HG02588 (cell line): ENCODE measurements at regions not wholly inside any gene's neighbourhood (a gene's known extent, or its start where the extent isn't known, plus 50 kb on each side); places are given as distances from the start of the nearest gene placed in this dataset.

Source experiments
- ATAC-seq: cut with Tn5 transposase; IDR thresholded peaks from one replicate; pipeline ENCODE4 v1.9.1; 2021; ENCODE audit warnings: mild to moderate bottlenecking, moderate library complexity; ENCODE audit not compliant: unreplicated experiment

GRCh38 chr20:22652681-22653588 lies 68.6 kb upstream of the FOXA2 start:
- ATAC-seq, result no peak

GRCh38 chr20:22653658-22654642 lies 69.6 kb upstream of the FOXA2 start:
- no peak for ATAC-seq

DNA sequence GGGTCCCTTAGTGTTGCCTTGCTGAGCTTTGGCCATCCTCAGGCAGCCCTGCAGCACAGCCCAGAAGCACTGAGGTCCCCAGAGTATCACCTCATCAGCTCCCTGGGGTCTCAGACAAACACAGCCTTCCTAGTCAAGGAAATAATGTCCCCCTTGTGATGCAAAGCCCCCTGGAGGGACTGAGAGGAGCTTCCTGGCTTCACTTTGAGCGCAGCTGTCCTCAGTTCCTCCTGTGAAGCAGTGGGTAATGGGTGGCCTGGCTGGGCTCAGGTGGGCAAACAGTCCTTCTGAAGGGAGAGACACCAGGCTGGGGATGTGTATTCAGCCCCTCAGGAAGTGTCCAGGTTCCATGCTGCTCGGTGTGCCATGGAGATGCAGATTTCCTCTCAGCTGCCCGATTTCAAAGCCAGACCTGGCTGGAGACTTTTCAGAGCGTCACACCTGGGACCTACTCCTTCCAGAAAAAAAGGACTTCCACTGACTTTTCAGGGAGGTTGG lies 79.2 kb upstream of the FOXA2 start:
- no peak for ATAC-seq

DNA sequence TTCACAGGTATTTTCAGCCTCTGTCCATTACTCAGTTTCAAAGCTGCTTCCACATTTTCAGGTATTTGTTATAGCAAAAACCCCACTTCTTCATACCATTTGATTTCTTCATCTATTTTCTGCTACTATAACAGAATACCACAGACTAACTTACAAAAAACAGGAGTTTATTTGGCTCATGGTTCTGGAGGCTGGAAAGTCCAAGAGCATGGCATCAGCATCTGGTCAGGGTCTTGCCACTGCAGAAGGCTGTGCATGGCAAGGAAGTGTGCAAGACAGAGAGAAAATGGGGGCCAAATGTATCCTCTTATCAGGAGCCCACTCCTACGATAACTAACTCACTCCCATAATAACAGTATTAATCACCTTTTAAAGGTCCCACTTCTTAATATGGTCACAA lies 82.8 kb upstream of the FOXA2 start:
- no peak for ATAC-seq

- ATAC-seq, result no peak
Measured at GRCh38 chr20:22672191-22672590, 87.8 kb upstream of the FOXA2 start.

GRCh38 chr20:22673467-22673866 lies 89.1 kb upstream of the FOXA2 start:
- no peak for ATAC-seq

GRCh38 chr20:22675341-22675740 lies 91.0 kb upstream of the FOXA2 start:
- no peak for ATAC-seq

DNA sequence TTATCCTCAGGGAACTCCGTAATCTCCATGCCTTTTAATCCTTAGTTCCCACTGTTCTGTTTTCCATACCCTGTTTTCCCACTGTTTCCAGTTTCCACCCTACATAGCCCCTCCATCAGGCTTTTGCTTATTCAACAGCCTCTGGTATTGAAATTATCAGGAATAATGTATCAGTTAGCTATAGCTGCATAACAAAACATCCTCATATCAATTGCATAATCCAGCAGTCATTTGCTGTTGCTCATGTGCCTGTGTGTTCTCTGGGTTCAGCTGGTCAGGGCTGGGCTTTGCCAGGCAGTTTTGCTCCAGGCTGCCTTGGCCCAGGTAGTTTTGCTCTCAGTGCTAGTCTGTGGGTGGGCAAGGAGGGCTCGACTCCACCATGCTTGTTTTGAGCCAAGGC lies 94.3 kb upstream of the FOXA2 start:
- no peak for ATAC-seq

DNA sequence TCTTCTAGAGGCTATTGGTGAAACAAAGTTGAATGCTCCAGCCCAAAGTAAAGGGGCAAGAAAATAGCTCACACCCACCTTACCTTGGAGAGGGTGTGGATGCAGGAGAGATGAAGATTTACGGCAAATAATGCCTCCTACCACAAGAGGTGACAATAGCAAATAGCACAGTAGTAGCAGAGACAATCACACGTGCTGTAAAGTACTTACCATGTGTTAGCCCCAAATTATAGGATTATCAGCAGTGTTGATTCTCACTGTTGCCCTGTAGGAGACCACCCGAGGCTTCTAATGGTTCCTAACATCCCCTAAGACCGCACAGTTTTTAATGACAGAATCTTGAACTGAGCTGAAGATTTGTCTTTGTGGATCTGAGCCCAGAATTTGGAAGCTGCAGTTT lies 94.8 kb upstream of the FOXA2 start:
- ATAC-seq, result no peak

GRCh38 chr20:22680031-22680740 lies 95.8 kb upstream of the FOXA2 start:
- no peak for ATAC-seq

- ATAC-seq, result no peak
Measured at GRCh38 chr20:22681591-22682248, 97.3 kb upstream of the FOXA2 start.

DNA sequence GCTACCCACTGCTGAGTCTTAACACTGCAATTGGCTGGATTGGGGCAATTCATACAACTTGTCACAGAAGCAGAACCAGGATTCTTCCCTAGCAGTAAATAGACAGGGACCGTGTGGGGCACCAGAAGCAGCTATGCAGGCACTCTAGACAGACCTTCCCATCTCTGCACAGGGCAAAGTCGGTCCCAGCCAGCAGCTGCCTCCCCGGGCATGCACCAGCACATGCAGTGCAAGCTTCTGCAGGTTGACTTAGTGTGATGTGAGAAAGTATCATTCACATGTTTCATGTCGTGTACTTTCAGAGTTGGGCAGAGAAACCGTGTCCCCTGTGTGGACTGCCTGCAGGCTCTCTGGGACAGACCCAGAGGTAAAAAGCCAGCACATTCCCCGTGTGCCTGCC lies 98.0 kb upstream of the FOXA2 start:
- ATAC-seq, result no peak

GRCh38 chr20:22684072-22684762 lies 99.8 kb upstream of the FOXA2 start:
- ATAC-seq, result peak; percentile 65

DNA sequence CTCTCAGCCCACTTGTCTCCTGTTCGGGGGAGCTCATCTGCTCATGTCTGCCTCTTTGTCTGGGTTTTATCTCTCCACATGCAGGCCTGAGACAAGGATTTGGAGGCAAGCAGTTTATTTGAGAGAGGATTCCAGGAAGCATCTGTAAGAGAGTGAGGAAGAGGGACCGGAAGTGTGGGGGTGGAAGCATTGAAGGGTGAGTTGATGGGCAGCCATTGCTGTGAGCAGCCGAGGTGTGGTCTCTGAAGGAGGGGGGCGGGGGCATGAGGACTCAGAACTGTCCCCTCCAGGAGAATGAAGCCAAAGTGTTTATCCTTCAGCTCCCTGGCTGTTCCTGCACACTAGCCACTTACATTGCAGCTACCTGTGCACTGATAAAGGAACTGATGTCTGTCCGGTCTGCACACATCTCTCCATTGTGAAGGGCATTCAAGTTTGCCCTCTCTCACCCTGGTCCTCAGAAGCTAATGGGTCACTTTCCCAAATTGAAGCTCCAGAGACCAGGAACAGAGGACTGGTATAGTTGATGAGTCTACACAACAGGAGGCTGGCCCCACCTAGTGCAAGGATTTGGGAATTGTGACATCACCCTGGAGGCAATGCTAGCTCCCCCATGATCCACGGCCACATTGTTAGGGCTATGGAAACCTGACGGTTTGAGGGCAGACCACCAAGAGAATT lies 100.5 kb upstream of the FOXA2 start:
- no peak for ATAC-seq

DNA sequence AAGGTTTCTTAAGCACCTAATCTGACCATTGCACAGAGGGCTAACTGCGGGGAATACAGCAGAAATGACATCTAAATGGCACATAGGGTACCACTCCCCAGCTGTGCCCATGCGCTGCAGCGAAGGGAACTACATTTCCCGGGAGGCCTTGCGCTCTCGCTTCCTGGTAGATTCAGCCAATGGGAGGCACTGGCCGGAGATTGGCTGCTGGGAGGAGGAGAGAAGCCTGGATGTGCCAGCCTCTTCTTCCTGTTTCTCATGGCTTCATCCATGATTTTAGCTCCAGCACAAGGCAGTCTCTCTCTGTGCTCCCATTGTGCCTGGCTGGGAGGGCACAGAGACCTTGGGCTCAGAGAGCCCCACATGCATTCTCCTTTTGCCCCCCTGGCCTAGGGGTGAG lies 101.7 kb upstream of the FOXA2 start:
- ATAC-seq, result no peak

DNA sequence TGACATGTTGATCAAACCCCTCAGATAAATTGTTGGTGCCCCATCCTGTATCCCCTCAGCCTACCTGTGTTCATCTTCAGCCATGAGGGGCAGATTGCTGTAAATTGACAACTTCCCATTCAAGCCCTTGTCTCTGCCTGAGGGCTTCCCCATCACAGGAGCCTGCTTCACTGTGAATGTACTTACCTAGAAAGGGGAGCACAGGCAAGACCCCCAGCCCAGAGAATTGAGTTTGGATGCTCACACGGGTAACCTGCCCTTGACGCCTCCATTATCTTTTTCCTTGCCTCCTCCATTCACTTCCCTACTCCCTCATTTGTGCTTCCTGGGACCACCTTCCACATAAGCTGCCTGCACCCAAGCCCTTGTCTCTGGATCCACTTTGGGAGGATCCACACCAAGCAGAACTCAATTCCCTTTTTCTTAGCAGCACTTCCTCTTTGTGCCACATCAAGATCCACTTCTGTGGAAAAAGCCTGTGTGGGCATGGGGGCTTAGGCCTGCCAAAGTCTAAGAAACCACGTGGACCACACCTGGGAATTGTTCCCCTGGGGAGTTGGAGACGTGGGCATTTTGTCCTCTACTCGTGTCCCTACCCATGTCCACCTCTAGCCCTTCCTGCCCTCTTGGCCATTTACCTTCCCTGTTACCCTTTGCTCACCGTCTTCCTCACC lies 103.4 kb upstream of the FOXA2 start:
- no peak for ATAC-seq

DNA sequence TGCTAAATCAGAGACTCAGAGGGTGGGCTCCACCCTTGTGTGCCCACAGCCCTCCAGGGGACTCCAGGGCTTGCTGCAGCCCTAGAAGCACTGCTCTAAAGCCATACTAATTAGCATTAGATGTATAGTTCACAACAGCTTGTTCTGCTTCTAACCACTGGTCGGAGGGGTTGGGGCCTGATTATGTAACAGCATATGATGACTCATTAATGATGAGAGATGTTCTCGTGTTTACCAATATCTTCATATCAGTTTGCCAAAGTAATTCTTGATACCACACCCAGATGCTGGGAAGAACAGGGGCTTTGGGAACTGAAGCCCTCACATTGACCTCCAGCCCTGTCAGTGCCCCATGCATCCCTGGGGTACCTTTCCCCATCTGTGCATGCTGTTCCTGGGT lies 104.1 kb upstream of the FOXA2 start:
- ATAC-seq, result no peak

DNA sequence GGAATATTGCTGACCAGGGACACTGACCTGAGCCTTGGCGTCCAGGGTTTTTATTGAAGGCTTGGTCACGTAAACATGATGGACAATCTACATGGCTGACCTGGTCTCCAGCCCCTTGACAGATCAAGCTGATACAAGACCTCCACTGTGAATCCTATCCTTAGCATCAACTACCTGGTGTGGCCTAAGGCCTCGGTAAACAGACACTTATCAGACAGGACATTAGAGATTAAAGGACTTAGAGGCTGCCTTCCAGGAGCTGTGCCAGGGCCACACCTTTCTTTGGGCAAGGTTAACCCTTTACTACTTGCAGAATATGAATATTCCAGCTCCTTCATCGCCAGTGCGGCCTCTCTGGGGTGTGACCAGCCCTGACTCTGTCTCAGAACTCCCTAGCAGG lies 104.9 kb upstream of the FOXA2 start:
- ATAC-seq, result no peak

DNA sequence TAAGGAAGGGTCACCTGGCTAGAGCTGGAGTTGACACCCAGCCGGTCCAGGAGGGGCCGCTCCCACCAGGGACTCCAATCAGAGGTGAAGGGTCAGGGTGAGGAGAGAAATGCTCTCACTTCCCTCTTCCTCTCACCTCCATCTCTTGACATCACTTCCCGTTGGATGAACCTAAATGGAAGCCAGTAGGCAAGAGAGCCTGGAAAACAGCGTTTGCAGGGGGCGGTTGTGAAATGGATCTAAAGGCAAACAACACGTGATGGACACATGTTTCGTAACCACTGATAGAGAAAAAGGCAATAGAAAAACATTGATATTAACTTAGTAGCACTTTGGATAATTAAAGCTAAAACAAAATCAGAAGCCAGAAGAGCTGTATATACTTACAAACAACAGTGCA lies 105.6 kb upstream of the FOXA2 start:
- no peak for ATAC-seq
